Activated CD8-positive, alpha-beta memory T cell treated with anti-CD3 and anti-CD28 coated beads for 36 hours (primary cell): ENCODE measurements at regions not wholly inside any gene's neighbourhood (a gene's known extent, or its start where the extent isn't known, plus 50 kb on each side); places are given as distances from the start of the nearest gene placed in this dataset.
"Not testable (repeated sequence)": the region's sequence is repeated elsewhere in the genome, so short reads cannot be mapped to it uniquely, and the experiment has no call there.

Source experiments
- CTCF ChIA-PET: fragments of 350-600 bp; sonication (Branson Sonifier 250); formaldehyde crosslinking; loops from one replicate; lab custom pipeline; 2021; ENCODE audit warnings: antibody characterized with exemption; lab: Charles Lee
- POLR2A ChIA-PET: fragments of 350-600 bp; sonication (Branson Sonifier 250); formaldehyde crosslinking; loops from one replicate; lab custom pipeline; 2021; ENCODE audit warnings: antibody characterized with exemption; lab: Charles Lee

DNA sequence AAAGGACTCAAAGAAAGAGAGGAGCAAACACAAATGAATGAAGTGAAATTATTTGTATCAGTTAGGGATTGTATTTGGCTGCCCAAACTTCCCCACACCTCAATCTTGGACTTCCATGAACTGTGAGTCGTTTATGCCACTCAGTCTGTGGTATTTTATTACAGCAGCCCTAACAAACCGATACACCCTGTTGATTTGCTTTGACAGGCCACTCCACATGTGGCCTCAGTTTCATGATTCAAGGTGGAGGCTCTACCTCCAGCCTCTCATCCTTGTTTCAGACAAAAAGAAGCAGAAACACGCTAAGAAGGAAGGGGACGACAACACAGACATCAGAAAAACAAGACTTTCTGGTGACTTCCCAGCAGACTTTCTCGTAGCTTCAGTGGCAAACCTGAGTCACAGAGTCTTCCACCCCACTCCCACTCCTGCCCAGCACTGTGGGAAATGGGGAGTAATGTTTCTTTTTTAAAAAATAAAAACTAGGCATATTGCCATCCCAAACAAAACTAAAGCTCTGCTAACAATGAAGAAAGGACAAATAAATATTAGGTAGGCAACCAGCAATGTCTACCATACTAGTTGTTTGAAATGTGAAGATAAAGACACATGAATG, 52.2 kb upstream of the ABCA1 start:
- ChIA-PET POLR2A (no interaction called here), CTCF (no interaction called here)

DNA sequence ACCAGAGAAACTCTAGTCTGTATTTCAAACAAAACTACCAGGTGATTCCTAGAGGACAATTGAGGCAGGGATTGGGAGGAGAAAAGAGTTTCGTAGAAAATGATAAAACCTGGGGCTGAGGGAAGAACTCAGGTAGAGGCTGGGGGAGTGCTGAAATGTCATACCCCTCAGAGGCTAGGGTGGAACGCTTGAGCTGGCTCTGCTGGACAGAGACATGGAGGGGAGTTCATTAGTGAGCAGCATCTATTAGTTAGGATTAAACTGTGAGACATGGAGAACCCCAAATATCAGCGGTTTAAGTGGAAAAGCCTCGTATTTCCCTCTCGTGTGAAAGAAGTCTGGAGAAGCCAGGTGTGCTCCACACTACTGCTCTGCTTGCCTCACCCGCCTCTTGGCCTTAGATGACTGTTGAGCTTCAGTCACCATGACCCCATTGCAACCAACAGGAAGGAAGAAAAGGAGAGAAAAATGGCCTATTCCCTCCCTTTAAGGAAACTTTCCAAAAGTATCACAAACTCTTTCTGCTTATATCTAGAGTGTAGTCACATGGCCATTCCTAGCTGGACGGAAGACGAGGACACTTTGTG, 53.7 kb upstream of the ABCA1 start:
- ChIA-PET POLR2A (no interaction called here), CTCF (no interaction called here)

DNA sequence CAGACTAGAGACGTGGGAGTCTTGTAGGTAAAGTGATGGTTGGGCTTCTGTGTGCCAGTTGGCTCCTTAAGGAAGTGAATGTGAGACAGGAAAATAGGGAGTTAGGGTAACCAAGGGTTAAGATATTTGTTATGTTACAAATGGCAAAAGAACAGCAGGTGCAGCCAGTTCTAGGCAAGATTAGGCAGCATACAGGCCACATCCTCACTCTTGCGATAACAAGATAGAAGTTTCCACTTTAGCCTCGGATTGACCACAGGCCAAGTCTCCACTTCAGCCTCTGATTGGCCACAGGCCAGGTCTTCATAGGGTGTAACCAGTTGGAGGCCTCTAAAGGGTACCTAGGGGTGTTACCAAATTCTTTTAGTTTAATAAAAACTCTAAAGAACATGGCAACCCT, 54.6 kb upstream of the ABCA1 start:
- ChIA-PET CTCF (no interaction called here), POLR2A (no interaction called here)

DNA sequence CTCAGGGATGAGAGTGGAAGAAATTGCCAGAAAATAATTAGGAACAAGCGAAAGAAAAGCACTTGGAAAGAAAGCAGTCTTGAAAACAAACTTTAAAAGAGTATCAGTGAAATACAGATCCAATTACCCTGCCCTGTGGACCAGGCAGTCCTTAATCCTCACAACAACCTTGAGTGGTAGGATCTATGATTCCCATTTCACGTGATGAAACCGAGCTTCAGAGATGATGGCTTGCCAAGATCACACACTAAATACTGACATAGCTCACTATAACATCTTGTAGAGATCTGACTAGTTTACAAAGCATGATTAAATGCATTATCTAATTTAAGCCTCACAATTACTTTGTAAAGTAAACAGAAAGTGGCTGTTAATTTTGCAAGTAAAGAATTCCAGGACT, 55.5 kb upstream of the ABCA1 start:
- ChIA-PET CTCF (no interaction called here), POLR2A (no interaction called here)

DNA sequence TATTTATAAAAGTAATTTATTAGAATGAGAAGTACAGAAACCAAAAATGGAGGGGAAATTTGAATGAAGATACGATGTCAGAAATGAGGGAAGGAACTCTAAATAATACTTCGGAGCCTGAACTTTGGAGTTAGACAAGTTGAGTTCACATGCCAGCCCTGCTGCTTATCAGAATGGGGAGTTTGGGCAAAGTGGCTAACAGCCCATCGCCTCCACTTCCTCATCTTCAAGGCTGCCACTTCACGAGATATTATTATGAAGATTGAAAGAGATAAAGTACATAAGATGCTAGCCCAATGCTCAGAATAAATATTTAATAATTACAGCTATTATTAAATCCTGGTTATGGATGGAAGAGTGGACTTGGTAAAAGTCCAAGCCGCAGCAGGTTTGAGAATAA, 56.2 kb upstream of the ABCA1 start:
- CTCF ChIA-PET = no interaction called here
- POLR2A ChIA-PET = no interaction called here

DNA sequence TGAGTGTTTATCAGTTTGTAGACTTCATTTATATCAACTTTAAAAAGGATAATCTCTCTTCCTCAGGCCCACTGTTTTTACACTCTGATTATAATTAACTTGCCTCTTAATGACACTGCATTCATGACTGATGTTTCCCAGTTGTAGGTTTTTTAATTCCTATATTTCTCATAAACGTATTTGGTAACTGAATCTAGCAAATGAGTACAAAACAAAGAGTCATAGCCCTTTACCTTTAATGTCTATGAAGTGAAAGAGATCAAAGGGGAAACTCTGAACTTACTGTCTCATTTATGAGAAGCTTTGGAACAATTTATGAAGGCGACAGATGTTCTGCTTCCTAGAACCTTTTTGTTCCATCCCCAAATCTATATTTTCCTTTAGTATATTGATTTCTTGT, 56.6 kb upstream of the ABCA1 start:
- ChIA-PET POLR2A (interaction anchor here (0.6 kb wide), 1 partner anchor 34 kb away, joined by 3 read pairs; no protein-coding TSS in a partner anchor), CTCF (no interaction called here)

DNA sequence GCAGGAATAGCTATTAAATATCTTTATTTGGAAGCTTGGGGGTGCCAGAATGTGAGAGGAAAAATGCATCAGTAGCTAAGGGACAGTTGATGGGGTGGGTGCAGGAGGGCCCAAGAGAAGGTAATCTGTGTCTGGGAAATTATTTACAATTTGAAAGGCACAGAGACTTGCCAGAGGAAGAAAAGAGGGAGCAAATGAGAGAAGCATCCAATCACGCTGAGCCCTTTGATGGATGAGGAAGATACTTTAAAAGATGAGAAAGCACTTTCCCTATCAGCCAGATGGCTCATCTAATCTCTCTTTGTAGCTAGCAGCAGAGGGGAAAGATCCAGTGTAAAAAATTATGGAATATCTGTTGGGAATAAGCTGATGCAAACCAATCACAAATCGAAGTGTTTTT, 57.0 kb upstream of the ABCA1 start:
- POLR2A ChIA-PET = interaction anchor here (0.6 kb wide), 1 partner anchor 34 kb away, joined by 3 read pairs; no protein-coding TSS in a partner anchor
- CTCF ChIA-PET = no interaction called here

DNA sequence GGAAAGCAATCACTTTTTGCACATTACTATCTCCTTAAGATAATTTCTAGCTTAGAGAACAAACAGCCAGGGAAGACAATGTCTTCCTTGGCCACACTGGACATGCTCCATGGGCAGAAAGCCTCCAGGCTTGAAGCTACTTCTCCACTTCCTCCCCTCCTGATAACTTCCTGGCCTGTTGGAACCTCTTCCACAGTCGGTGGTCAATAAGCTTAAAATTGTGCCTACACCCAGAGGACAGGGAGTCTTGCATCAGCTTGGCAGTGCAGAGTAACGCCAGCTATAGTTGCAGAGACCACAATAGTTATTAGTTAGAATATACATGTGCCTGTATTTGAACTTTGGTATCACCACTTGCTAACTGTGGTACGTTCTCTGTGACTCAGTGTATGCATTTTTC, 58.1 kb upstream of the ABCA1 start:
- CTCF ChIA-PET = interaction anchor here (0.7 kb wide), 1 partner anchor 129 kb away, joined by 3 read pairs; no protein-coding TSS in a partner anchor
- POLR2A ChIA-PET = no interaction called here

DNA sequence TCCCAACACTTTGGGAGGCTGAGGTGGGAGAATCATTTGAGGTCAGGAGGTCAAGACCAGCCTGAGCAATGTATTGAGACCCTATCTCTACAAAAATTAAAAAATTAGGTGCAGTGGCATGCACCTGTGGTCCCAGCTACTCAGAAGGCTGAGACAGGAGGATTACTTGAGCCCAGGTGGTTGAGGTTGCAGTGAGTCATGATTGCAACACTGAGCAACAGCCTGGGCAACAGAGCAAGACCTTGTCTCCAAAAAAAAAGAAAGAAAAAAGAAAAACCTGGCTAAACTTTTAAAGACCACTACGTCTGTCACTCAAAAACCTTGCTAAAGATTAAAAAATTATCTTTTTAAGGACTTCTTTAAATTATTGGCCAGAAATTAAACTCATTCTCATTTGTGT, 59.8 kb upstream of the ABCA1 start:
- CTCF ChIA-PET = no interaction called here
- POLR2A ChIA-PET = no interaction called here

DNA sequence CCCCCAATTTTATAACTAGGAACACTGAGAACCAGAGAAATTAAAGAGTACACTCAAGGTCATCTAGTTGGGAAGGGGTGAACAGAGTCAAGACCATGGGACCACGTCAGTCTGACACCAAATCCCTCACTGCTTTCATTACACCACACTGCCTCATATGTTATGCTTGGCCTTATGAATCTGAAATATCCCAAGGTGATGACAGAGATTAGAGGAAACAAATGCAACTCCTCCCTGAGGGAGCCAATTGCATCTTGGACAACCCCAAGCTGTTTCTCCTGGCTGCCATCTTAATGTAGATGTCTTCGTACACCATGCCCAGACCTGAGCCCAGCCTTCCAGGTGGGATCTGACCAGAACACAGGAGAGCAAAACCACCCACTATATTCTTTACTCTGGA, 60.6 kb upstream of the ABCA1 start:
- ChIA-PET CTCF (interaction anchor here (0.6 kb wide), 1 partner anchor 56 kb away, joined by 3 read pairs; no protein-coding TSS in a partner anchor), POLR2A (no interaction called here)

DNA sequence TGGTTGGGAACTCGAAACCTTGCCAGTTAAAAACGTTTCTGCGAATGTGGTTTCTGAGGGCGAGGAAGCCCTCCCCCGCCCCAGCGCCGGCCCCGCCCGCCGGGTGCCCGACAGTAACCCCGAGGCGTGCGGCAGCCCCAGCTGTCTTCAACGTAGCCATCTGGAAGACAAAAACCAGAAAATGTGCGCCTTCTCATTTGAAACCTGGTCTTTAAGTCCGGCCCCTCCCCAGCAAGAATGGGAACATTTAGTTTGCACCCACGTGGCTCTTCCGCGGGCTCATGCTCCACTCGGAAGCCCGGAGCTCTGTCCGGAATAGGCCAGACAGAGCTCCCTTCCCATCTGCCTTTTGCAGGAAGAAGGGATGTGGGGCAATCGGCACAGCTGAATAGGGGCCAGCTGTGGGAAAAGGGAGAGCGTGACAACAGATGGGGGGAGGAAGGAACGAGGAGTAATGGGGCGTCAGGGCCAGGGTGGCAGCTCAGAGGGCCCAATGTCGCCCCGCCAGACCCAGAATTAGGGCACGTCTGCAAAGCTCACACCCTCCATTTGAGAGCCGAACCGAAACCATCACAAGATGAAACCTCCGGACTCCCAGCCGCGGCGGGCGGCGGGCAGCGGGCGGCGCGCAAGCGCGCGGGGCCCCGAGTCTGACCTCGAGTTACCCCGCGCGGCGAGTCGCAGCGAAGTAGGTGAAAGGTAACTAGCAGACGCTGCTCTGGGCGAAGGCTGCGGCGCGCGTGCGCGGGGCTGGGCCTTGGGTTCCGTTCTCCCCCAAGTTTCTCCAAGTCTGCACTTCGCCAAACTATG, 63.4 kb upstream of the ABCA1 start:
- CTCF ChIA-PET = interaction anchor here (0.7 kb wide), 2 partner anchors 18 to 60 kb away, joined by 3 to 4 read pairs; no protein-coding TSS in a partner anchor
- POLR2A ChIA-PET = interaction anchor here (1.2 kb wide), 2 partner anchors 30 to 64 kb away, joined by 4 to 15 read pairs; partner anchors contain the start of gene ABCA1

DNA sequence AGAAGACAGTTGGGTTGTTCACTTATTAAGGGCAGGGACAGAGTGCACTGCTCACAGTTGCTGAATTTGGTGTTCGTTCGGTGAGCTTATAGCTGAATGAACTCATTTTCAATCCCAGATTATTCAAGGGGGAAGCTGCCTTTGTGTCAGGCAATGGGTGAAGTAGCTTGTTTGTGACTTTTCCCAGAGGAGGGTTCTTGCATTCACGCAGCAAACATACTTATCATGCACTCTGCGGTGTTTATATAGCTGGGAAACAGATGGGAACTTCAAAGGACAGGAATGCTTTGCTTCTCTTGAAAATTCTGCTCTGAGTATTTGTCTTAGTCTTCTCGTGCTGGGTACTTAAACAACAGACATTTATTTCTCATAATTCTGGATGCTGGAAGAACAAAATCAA, 64.7 kb upstream of the ABCA1 start:
- POLR2A ChIA-PET = no interaction called here
- CTCF ChIA-PET = no interaction called here

DNA sequence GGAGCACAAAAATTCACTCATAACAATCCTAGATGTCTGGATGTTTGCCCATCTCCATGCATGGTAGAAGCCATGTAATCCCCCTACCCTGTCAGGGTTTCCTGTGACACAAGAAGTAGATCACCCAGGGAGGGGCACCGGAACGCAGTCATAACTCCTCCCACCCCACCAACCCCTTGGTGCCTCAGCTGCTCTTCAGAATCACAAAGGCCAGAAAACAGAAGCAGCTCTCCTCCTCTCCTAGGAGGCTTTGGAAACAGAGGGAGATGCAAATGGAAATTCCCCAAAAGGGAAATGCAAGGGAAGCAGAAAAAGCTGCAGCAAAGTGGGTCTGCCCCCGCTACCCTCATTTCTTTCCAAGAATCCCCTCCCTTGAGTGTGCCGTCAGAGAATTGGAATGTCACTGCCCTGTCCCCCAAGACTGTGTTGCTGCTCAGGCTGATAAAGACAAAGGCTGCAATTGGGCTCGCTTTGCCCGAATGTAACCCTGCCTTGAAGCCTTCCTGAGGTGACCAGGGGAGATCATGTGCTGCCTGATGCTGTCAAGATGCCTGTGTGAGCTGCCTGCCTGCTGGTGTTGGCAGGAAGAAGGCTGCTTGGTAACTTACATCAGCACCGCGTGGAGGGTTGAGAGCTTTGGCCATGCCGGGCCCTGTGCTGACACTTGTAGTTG, 65.5 kb upstream of the ABCA1 start:
- CTCF ChIA-PET = no interaction called here

DNA sequence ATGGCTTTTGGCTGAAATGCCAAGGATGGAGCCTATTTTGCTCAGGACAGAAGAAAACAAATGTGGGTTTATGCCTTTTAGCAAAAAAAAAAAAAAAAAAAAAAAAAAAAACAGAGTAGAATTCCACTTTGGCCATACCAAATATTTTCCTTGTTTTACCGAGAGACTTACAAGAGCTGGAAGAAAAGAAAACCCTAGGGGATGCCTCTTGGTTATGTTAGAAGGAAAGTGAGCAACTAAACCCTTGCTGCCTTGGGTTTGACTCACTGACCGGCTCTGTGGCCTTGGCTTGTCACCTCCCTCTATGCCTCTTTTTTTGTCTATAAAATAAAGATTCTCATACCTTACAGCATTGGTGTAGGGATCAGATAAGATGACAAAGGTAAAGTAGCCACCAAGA, 69.6 kb upstream of the ABCA1 start:
- ChIA-PET POLR2A (interaction anchor here (0.6 kb wide), 1 partner anchor 279 kb away, joined by 11 read pairs; no protein-coding TSS in a partner anchor), CTCF (interaction anchor here (0.7 kb wide), 1 partner anchor 58 kb away, joined by 3 read pairs; no protein-coding TSS in a partner anchor)

More for the DNA sequence above, 65.5 kb upstream of the ABCA1 start:
- POLR2A ChIA-PET = no interaction called here

DNA sequence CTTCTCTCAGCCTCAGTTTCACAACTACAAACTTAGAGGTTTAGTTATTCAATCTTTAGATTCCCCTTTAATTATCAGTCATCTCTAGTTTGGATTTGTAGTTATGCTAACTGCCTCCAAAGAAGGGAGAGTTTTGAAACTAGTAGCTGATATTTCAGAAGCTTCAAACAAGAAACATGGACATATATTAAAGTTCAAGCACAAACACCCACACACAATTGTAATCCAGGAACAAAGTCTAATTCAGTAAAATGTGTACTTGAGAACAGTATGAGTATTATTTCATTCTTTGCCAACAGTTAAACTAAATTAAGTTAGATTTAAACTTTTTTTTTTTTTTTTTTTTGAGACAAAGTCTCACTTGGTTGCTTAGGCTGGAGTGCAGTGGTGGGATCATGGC, 71.2 kb upstream of the ABCA1 start:
- ChIA-PET POLR2A (interaction anchor here (0.7 kb wide), 1 partner anchor 13 kb away, joined by 3 read pairs; no protein-coding TSS in a partner anchor), CTCF (interaction anchor here (0.7 kb wide), 1 partner anchor 300 kb away, joined by 3 read pairs; no protein-coding TSS in a partner anchor)

DNA sequence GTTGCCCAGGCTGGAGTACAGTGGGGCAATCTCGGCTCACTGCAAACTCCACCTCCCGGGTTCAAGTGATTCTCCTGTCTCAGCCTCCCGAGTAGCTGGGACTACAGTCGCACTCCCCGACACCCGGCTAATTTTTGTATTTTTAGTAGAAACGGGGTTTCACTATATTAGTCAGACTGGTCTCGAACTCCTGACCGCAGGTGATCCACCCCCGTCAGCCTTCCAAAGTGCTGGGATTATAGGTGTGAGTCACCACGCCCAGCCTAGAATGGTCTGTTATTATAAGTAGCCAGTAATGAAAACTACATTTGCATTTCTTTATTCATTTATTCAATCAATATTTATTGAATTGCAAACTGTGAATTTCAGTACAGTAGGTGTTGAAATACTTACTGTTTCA, 72.6 kb upstream of the ABCA1 start:
- CTCF ChIA-PET, POLR2A ChIA-PET: not testable (repeated sequence)

DNA sequence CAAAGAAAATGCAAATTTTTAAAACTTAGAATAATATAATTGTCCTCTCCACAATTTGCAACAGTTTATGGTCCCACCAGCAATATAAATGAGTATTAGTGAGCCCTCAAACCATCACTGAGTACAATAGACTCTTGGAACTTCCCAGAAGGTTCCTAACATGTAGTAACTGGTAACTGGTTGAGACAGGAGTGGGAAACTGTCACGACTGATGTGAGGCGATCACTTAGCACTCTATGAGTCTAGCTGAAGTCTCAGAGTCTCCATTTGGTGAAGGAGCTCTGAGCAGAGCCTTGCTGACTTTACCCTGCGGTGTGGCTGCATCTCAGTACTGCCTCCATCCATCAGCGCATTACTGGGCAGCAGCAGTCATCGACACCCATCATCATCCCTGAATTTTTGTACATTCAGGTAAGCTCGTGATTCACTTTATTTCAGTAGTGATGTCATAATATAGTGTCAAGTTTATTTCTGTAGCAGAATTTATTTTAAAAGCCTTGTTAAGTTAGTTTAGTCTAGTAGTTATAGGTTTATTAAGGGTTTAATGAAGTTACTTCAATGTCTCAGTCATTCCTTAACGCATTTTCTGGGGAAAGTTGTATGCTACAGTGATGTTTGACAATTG, 76.6 kb upstream of the ABCA1 start:
- CTCF ChIA-PET = no interaction called here
- POLR2A ChIA-PET = no interaction called here

DNA sequence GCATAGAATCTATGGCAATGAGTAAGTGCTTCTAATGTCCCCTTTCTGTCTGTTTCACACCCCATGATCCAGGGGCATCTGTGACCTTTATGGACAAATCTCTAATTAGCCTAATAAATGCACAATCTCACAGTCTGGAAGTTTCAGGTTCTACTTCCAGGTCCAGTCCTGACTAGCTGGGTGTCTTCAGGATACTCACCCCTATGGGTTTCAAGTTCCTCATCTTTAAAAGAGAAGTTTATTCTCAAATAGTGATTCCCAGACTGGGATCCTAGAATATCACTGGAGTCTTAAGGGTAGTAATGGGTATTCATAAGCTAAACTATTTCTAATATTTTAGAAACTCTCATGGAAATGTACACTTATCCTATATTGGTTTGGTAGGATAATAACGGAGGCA, 77.2 kb upstream of the ABCA1 start:
- CTCF ChIA-PET = no interaction called here

DNA sequence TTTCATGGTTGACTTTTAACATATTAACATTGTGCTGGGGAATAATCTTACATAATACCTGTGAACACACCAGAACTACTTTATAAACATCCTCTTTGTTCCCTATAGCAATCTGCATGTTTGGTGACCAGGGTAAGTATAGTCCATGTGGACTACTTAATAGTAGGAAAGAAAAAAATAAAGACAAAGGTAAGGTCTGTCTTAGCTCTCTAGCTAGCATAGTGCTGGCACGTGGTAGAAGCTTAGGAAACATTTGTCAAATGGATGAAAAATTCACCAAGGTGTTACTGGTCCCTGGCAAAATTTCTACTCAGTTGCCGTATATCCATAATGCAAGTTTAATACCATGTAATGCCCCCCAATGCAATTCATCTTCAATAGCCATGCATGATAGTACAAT, 78.6 kb upstream of the ABCA1 start:
- CTCF ChIA-PET = interaction anchor here (1.0 kb wide), 1 partner anchor 28 kb away, joined by 3 read pairs; no protein-coding TSS in a partner anchor

More for the DNA sequence above, 77.2 kb upstream of the ABCA1 start:
- POLR2A ChIA-PET = no interaction called here

More for the DNA sequence above, 78.6 kb upstream of the ABCA1 start:
- POLR2A ChIA-PET = no interaction called here
